Effector memory CD4-positive, alpha-beta T cell (primary cell): ENCODE measurements at regions not wholly inside any gene's neighbourhood (a gene's known extent, or its start where the extent isn't known, plus 50 kb on each side); places are given as distances from the start of the nearest gene placed in this dataset.

Experiments
- DNase-seq, 3 donors: peaks; one replicate each; pipeline ENCODE4 v3.0.0-alpha.2; 2020
- H3K27ac ChIP-seq: 2 replicates; pipeline ENCODE4 v1.7.0; 2013; ENCODE audit warnings: mild to moderate bottlenecking, low read length, moderate library complexity; ENCODE audit not compliant: insufficient read depth, poor library complexity, severe bottlenecking
- H3K27me3 ChIP-seq: replicated peaks from 2 replicates; pipeline ENCODE4 v1.7.0; 2013; ENCODE audit warnings: mild to moderate bottlenecking, low read length; ENCODE audit not compliant: insufficient read depth, control insufficient read depth, poor library complexity, severe bottlenecking
- H3K36me3 ChIP-seq: 2 replicates; pipeline ENCODE4 v1.7.0; 2013; ENCODE audit warnings: mild to moderate bottlenecking, low read length, moderate library complexity; ENCODE audit not compliant: control insufficient read depth, insufficient read depth
- H3K4me1 ChIP-seq: 2 replicates; pipeline ENCODE4 v1.7.0; 2013; ENCODE audit warnings: low read length, mild to moderate bottlenecking; ENCODE audit not compliant: control insufficient read depth, insufficient read depth, poor library complexity, severe bottlenecking
- H3K4me3 ChIP-seq: 2 replicates; pipeline ENCODE4 v1.7.0; 2013; ENCODE audit warnings: low read length, low read depth, mild to moderate bottlenecking; ENCODE audit not compliant: insufficient read depth, poor library complexity, severe bottlenecking
- H3K9me3 ChIP-seq: 2 replicates; pipeline ENCODE4 v1.7.0; 2013; ENCODE audit warnings: mild to moderate bottlenecking, low read length, moderate library complexity; ENCODE audit not compliant: control insufficient read depth

DNA sequence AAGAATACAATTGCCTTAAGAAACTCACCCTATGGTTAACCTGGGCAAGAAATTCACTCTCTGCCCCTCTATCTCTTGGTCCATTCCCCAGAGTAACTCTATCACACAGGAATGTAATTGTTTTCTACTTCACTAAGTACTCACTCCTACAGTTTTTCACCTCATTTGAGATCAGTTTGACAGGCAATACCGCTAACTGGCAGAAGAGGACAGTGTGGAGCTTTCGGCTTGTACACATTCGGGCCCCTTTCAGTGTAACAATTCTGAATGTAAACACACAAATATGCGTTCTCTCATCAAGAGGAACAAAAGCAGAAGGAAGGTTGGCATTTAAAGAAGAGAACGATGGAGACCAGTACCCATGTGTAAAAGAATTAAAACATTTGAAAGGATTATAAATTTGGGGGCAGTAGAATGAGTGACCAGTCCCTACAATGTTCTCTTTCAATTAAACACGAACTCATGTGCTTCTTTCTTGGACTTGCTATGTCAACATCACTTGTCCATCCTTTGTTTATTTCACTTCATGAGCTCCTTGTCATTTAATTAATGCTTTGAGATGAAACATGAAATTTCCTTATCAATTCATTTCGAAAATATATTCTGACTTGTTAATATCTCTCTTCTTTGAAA, 188.5 kb upstream of the GRAMD2B start:
- Histone ChIP-seq H3K9me3 (no peaks in the 10 kb centered on the region), H3K27ac (no peak overlapping the region), H3K4me1 (no peaks in the 10 kb centered on the region), H3K4me3 (no peak overlapping the region), H3K27me3 (no peaks in the 10 kb centered on the region), H3K36me3 (no peaks in the 10 kb centered on the region)
- no peak for DNase-seq

DNA sequence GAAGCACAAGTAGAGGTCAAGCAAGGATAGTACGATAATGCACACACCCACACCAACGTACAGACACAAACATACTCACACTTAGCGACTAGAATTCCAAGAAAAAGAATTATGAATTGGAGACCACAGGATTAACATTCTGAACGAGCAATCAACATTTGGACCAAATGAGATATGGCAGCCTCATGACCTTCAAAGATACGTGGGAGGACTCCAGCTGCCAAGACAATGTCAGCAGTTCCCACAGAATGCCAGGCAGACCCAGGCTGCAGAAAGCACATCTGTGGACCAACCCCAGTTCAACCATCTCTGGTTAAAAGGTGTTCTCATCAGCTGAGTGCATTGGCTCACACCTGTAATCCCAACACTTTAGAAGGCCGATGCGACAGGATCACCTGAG, 187.6 kb upstream of the GRAMD2B start:
- H3K36me3 ChIP-seq: no peaks in the 10 kb centered on the region
- DNase-seq: no peak
- H3K9me3 ChIP-seq: no peaks in the 10 kb centered on the region
- H3K4me1 ChIP-seq: no peaks in the 10 kb centered on the region
- H3K27me3 ChIP-seq: no peaks in the 10 kb centered on the region
- no peak overlapping the region for H3K4me3 ChIP-seq
- H3K27ac ChIP-seq: no peak overlapping the region

DNA sequence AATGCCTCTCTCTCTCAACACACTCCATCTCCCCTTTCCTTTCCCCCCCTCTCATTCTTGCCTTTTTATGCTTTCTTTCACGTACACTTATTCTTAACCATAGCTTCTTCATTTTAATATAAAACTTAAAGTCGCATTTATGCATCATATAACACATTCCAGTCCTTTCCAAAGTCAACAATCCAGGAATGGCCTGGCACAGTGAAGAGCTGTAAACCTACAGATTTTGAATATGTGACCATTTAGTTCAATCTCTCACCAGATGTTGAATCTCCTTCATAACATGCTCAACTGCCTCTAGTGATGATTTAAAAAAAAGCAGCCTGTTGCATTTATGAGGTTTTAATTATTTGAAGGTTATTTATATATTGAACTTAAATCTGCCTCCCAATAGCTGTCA, 186.2 kb upstream of the GRAMD2B start:
- no peak for DNase-seq
- Histone ChIP-seq H3K4me1 (no peaks in the 10 kb centered on the region), H3K9me3 (no peaks in the 10 kb centered on the region), H3K27me3 (no peaks in the 10 kb centered on the region), H3K4me3 (no peak overlapping the region), H3K36me3 (no peaks in the 10 kb centered on the region), H3K27ac (no peak overlapping the region)

DNA sequence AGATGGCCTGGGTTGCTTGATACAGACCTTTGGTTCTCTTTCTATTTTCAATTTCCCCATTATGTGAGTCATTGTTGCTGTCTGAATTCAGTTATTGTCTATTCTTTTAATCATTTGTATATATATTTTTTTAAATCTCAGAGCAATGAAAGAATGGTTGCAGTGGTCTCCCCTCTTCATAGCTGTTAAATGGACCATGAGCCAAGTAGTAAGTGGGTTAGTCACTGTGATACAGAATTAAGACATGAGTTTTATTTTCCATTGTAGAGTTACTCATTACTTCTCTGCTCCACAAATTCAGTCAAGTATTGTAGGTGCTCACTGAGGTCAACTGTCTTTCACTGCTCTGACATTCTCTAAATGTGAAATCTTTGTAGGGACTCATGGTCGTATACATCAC, 174.6 kb upstream of the GRAMD2B start:
- no peak for DNase-seq

DNA sequence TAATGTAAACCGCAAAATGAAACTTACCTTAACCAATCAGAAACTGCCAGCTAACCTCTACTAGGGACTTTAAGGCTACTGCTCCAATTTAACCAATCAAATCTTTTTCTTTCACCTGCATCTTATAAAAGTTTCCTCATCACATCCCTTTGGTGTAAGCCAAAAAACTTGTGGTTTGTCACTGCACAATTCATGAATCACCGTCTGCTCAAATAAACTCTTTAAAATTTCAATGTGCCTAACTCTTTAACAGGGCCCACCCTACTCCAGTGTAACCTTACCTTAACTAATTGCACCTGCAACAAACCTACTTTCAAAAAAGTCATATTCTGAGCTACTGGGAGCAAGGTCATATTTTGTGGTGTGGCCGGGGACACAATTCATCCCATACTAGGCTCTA, 172.2 kb upstream of the GRAMD2B start:
- no peaks in the 10 kb centered on the region for H3K27me3 ChIP-seq
- no peak overlapping the region for H3K4me3 ChIP-seq
- no peak for DNase-seq
- H3K4me1 ChIP-seq: no peaks in the 10 kb centered on the region
- H3K36me3 ChIP-seq: no peaks in the 10 kb centered on the region
- no peaks in the 10 kb centered on the region for H3K9me3 ChIP-seq
- no peak overlapping the region for H3K27ac ChIP-seq

More for the DNA sequence above, 174.6 kb upstream of the GRAMD2B start:
- H3K4me1 ChIP-seq: no peaks in the 10 kb centered on the region
- H3K36me3 ChIP-seq: no peaks in the 10 kb centered on the region
- no peaks in the 10 kb centered on the region for H3K9me3 ChIP-seq
- no peaks in the 10 kb centered on the region for H3K27me3 ChIP-seq
- no peak overlapping the region for H3K27ac ChIP-seq
- no peak overlapping the region for H3K4me3 ChIP-seq

DNA sequence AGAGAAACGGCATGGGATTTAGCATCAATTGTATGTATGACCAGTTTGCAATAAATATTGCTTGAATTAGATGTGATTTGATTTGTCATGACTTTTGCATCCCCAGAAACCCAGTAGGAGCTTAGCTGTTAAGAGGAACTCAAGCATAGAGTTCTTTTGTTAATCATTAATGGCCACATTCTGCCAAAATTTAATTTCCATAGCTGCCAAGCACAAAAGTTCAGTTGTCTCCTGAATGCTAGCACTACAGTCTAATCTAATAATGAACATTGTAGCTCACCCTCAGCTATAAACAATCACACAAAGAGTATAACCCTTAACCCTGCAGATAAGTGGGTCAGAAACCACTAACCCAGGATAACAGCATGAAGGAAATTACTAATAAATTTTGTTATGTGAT, 169.8 kb upstream of the GRAMD2B start:
- no peaks in the 10 kb centered on the region for H3K36me3 ChIP-seq

DNA sequence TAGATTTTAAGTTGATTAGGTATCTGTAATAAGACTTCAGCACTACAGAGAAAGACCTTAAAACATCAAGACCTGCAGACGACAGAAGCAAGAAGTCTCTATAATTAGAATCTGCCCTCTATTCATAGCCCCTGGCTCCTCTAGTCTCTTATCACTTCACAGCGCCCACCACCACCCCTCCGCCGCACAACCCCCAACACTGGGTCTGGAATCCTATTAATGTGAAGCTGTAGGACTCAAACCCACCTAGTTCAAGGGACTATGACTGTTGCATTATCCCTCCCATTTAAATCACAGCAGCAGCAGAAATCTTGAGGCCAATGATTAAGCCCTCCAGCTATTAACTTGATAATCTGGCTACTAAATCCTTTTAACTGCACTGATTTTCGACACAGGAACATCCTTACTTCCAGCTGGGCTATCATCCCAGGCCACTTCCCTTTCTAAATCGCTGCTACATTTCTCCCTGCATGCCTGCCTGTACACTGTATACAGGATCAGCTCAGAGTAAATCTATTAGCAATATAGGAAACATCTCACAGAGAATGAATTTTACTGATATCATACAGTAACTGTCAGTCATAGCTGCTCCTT, 159.5 kb upstream of the GRAMD2B start:
- no peak for DNase-seq
- Histone ChIP-seq H3K27me3 (no peaks in the 10 kb centered on the region), H3K4me3 (no peak overlapping the region), H3K36me3 (no peaks in the 10 kb centered on the region), H3K27ac (no peak overlapping the region), H3K4me1 (no peaks in the 10 kb centered on the region), H3K9me3 (no peaks in the 10 kb centered on the region)

More for the DNA sequence above, 169.8 kb upstream of the GRAMD2B start:
- H3K4me3 ChIP-seq: no peak overlapping the region
- H3K4me1 ChIP-seq: no peaks in the 10 kb centered on the region
- H3K27ac ChIP-seq: no peak overlapping the region
- H3K27me3 ChIP-seq: no peaks in the 10 kb centered on the region
- H3K9me3 ChIP-seq: no peaks in the 10 kb centered on the region
- no peak for DNase-seq

DNA sequence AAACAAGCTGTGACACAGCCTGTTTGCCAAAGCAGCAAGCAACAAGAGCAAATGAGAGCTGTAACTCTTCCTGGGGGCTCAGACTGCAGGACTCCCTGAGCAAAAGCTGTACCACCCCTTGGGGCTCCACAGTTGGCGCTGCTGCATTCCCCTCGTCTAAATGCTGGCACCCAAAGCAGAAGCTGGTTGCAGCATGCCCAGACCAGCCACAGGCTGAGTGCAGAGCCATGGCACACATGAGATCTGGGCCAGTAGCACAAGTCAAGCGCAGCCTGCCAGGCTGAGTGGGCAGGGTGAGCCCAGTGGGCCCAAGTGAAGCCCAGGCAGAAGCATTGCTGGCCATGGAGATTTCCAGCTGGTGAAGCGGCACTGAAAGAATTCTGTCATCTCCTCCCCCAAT, 157.3 kb upstream of the GRAMD2B start:
- Histone ChIP-seq H3K36me3 (no peaks in the 10 kb centered on the region), H3K4me1 (no peaks in the 10 kb centered on the region), H3K27me3 (no peaks in the 10 kb centered on the region), H3K9me3 (no peaks in the 10 kb centered on the region), H3K27ac (no peak overlapping the region), H3K4me3 (no peak overlapping the region)
- no peak for DNase-seq

DNA sequence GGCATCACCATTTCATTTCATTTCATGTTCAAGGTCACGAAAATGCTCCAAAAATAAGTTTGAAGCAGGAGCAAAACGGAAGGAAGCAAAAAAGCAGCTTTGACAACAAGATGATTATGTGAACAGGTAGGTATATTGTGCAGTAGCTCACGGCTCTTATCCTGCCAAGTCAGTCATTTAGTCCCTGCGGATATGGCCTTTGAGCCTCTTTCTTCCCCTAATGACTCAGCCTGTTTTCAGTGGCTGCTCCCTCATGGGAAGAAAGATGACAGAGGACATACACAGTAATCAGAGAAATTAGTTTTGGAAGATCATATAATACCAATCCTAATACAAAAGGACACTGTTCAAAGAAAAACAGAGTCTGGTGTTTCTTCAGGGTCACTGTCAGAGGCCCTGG, 155.8 kb upstream of the GRAMD2B start:
- no peaks in the 10 kb centered on the region for H3K27me3 ChIP-seq
- no peaks in the 10 kb centered on the region for H3K9me3 ChIP-seq
- no peak overlapping the region for H3K27ac ChIP-seq
- H3K4me1 ChIP-seq: no peaks in the 10 kb centered on the region
- H3K4me3 ChIP-seq: no peak overlapping the region
- no peaks in the 10 kb centered on the region for H3K36me3 ChIP-seq
- no peak for DNase-seq

DNA sequence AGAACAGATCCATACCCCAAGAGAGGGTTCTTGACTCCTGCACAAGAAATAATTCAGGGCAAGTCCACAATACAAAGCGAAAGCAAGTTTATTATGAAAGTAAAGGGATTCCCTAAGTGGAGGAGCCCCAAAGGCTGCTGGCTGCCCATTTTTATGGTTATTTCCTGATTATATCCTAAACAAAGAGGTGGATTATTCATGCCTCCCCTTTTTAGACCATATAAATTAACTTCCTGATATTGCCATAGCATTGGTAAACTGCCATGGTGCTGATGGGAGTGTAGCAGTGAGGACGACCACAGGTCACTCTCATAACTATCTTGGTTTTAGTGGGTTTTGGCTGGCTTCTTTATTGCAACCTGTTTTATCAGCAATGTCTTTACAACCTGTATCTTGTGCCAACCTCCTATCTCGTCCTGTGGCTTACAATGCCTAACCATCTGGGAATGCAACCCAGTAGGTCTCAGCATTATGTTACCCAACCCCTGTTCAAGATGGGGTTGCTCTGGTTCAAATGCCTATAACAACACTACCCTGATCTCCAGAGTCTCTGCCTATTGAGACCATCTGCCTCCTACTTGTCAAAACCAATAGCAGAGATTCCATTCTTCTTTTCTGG, 154.4 kb upstream of the GRAMD2B start:
- H3K9me3 ChIP-seq: no peaks in the 10 kb centered on the region
- no peaks in the 10 kb centered on the region for H3K36me3 ChIP-seq
- DNase-seq: no peak
- H3K4me1 ChIP-seq: no peaks in the 10 kb centered on the region
- no peaks in the 10 kb centered on the region for H3K27me3 ChIP-seq
- H3K27ac ChIP-seq: no peak overlapping the region
- H3K4me3 ChIP-seq: no peak overlapping the region
